Neural cell (in vitro differentiated cells): ENCODE measurements at regions not wholly inside any gene's neighbourhood (a gene's known extent, or its start where the extent isn't known, plus 50 kb on each side); places are given as distances from the start of the nearest gene placed in this dataset.

Experiments used
- CTCF ChIP-seq: fragments of 450-650 bp; IDR thresholded peaks from 2 replicates; pipeline ENCODE4 v1.5.1; 2014; ENCODE audit warnings: antibody characterized with exemption, mild to moderate bottlenecking, moderate library complexity; ENCODE audit not compliant: poor library complexity, severe bottlenecking
- EP300 ChIP-seq: fragments of 450-650 bp; conservative IDR thresholded peaks from 2 replicates; pipeline ENCODE4 v1.6.1; 2014; ENCODE audit warnings: antibody characterized with exemption, mild to moderate bottlenecking, moderate library complexity; ENCODE audit not compliant: poor library complexity, severe bottlenecking

- no peak for TF ChIP-seq EP300
- TF ChIP-seq CTCF, result no peak
Measured at GRCh38 chr1:119310301-119310700, 58.3 kb upstream of the HAO2 start.
